Left ventricle myocardium superior (tissue), 1 donor: ENCODE measurements at regions not wholly inside any gene's neighbourhood (a gene's known extent, or its start where the extent isn't known, plus 50 kb on each side); places are given as distances from the start of the nearest gene placed in this dataset.
A peak's percentile ranks its signal among the peaks of the same experiment; 100 is the strongest.

Source experiments
- ATAC-seq: fragments of 200-7000 bp; cut with Tn5 transposase; one replicate; pipeline ENCODE4 v1.9.1; 2020; ENCODE audit warnings: mild to moderate bottlenecking, moderate library complexity
- DNase-seq: peaks from one replicate; pipeline ENCODE4 v3.0.0-alpha.2; 2020
- intact Hi-C: fragments of 100-400 bp; cut with micrococcal nuclease; formaldehyde crosslinking; loops from one replicate; pipeline ENCODE4 v1.11.0; 2022
- donor health status: DM: no; HTN: yes; CAD: no; lungs with severe emphysema.

GRCh38 chr11:70500076-70500847 lies 101.9 kb downstream of the CTTN start:
- no peak for DNase-seq
- intact Hi-C loops = no loop called here
- ATAC-seq = no peak

GRCh38 chr11:70501051-70501901 lies 102.9 kb downstream of the CTTN start:
- peak; percentile 92 for ATAC-seq
- intact Hi-C loops = no loop called here
- peak; percentile 74 for DNase-seq

- ATAC-seq (no peak), DNase-seq (peak; percentile 19)
- intact Hi-C loops = no loop called here
These were observed 103.7 kb downstream of the CTTN start for GRCh38 chr11:70501933-70502540.

- intact Hi-C loops = no loop called here
- ATAC-seq = no peak
- peak; percentile 9 for DNase-seq
These were observed 104.5 kb downstream of the CTTN start for GRCh38 chr11:70502677-70503467.

- ATAC-seq (no peak), DNase-seq (peak; percentile 32)
- intact Hi-C loops = no loop called here
These were observed 105.3 kb downstream of the CTTN start for GRCh38 chr11:70503468-70504221.

GRCh38 chr11:70504246-70505020 lies 106.1 kb downstream of the CTTN start:
- peak; percentile 50 for ATAC-seq

GRCh38 chr11:70505331-70505731 lies 107.0 kb downstream of the CTTN start:
- DNase-seq (peak; percentile 13), ATAC-seq (no peak)
- intact Hi-C loops = no loop called here

More at GRCh38 chr11:70504246-70505020, 106.1 kb downstream of the CTTN start:
- DNase-seq = peak; percentile 37
- intact Hi-C loops = no loop called here

- DNase-seq = peak; percentile 26
- intact Hi-C loops = no loop called here
These were observed 107.7 kb downstream of the CTTN start for GRCh38 chr11:70505761-70506657.

GRCh38 chr11:70506658-70506970 lies 108.3 kb downstream of the CTTN start:
- DNase-seq (peak; percentile 14), ATAC-seq (no peak)
- intact Hi-C loops = no loop called here

More at GRCh38 chr11:70505761-70506657, 107.7 kb downstream of the CTTN start:
- no peak for ATAC-seq

- intact Hi-C loops = no loop called here
- peak; percentile 3 for DNase-seq
- no peak for ATAC-seq
These were observed 108.7 kb downstream of the CTTN start for GRCh38 chr11:70506986-70507385.

GRCh38 chr11:70507466-70508230 lies 109.3 kb downstream of the CTTN start:
- ATAC-seq = no peak
- peak; percentile 14 for DNase-seq
- intact Hi-C loops = no loop called here

GRCh38 chr11:70508231-70508480 lies 109.8 kb downstream of the CTTN start:
- DNase-seq = no peak
- intact Hi-C loops = no loop called here
- ATAC-seq = no peak

- no peak for ATAC-seq
- DNase-seq = peak; percentile 7
- intact Hi-C loops = no loop called here
These were observed 111.1 kb downstream of the CTTN start for GRCh38 chr11:70509476-70509875.

GRCh38 chr11:70510106-70510505 lies 111.8 kb downstream of the CTTN start:
- intact Hi-C loops = no loop called here
- ATAC-seq (no peak), DNase-seq (no peak)

- DNase-seq (peak; percentile 5), ATAC-seq (no peak)
- intact Hi-C loops = no loop called here
These were observed 112.2 kb downstream of the CTTN start for GRCh38 chr11:70510571-70510970.

GRCh38 chr11:70511345-70511744 lies 113.0 kb downstream of the CTTN start:
- intact Hi-C loops = no loop called here
- ATAC-seq = no peak
- no peak for DNase-seq
